ENCODE measurements at regions not wholly inside any gene's neighbourhood (a gene's known extent, or its start where the extent isn't known, plus 50 kb on each side); places are given as distances from the start of the nearest gene placed in this dataset.

DNA sequence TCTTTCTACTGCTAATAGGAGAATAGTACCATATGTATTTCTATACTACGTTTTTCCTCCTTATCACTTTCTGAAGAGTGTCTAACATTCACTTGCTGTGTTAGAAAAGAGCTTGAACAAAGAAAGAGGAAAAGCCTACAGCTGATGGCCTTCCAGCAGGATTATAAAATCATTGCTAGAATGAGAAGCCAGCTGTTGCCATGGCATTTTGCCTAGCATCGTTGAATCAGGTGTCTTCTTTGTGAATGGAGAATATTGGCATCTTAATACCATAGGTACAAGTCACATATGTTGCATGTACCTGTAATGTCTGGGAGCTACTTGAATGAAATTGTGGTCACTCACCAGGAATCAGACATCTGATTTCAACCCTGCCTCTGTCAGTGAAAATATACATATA, 1174.9 kb downstream of the PCDH17 start:
- Mint-ChIP-seq H3K4me3 (no peak overlapping the region), H3K27me3 (ENCODE audit: insufficient read depth, low read depth, poor library complexity) (no peaks in the 10 kb centered on the region), H3K4me1 (no peaks in the 10 kb centered on the region), H3K36me3 (ENCODE audit: low read depth) (no peaks in the 10 kb centered on the region), H3K9me3 (no peaks in the 10 kb centered on the region; the same call in 2 of the 3 replicates), H3K27ac (no peak overlapping the region)
- TF ChIP-seq POLR2AphosphoS5 (IDR thresholded peaks at IDR 0.05; ENCODE audit: low read depth) (no peak), ZNF331 (CRISPR knock-in tag; IDR thresholded peaks at IDR 0.05; ENCODE audit: low read depth) (no peak), EZH2 (IDR thresholded peaks at IDR 0.05; ENCODE audit: low read depth, unreplicated experiment) (no peak), STAT1 (IDR thresholded peaks at IDR 0.05; ENCODE audit: unreplicated experiment) (no peak), EZH2phosphoT487 (IDR thresholded peaks at IDR 0.05; ENCODE audit: unreplicated experiment) (no peak), JUNB (IDR thresholded peaks at IDR 0.05; ENCODE audit: unreplicated experiment) (no peak), NANOG (IDR thresholded peaks at IDR 0.05; ENCODE audit: borderline replicate concordance) (no peak), CREB1 (CRISPR knock-in tag; IDR thresholded peaks at IDR 0.05; ENCODE audit: low read depth) (no peak), ZNF114 (CRISPR knock-in tag; IDR thresholded peaks at IDR 0.05) (no peak)
- TF ChIP-seq, protein P1, sequence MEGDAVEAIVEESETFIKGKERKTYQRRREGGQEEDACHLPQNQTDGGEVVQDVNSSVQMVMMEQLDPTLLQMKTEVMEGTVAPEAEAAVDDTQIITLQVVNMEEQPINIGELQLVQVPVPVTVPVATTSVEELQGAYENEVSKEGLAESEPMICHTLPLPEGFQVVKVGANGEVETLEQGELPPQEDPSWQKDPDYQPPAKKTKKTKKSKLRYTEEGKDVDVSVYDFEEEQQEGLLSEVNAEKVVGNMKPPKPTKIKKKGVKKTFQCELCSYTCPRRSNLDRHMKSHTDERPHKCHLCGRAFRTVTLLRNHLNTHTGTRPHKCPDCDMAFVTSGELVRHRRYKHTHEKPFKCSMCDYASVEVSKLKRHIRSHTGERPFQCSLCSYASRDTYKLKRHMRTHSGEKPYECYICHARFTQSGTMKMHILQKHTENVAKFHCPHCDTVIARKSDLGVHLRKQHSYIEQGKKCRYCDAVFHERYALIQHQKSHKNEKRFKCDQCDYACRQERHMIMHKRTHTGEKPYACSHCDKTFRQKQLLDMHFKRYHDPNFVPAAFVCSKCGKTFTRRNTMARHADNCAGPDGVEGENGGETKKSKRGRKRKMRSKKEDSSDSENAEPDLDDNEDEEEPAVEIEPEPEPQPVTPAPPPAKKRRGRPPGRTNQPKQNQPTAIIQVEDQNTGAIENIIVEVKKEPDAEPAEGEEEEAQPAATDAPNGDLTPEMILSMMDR (conservative IDR thresholded peaks at IDR 0.05; ENCODE audit: low read depth in 2 of 2): no peak
- TF ChIP-seq, protein P2, sequence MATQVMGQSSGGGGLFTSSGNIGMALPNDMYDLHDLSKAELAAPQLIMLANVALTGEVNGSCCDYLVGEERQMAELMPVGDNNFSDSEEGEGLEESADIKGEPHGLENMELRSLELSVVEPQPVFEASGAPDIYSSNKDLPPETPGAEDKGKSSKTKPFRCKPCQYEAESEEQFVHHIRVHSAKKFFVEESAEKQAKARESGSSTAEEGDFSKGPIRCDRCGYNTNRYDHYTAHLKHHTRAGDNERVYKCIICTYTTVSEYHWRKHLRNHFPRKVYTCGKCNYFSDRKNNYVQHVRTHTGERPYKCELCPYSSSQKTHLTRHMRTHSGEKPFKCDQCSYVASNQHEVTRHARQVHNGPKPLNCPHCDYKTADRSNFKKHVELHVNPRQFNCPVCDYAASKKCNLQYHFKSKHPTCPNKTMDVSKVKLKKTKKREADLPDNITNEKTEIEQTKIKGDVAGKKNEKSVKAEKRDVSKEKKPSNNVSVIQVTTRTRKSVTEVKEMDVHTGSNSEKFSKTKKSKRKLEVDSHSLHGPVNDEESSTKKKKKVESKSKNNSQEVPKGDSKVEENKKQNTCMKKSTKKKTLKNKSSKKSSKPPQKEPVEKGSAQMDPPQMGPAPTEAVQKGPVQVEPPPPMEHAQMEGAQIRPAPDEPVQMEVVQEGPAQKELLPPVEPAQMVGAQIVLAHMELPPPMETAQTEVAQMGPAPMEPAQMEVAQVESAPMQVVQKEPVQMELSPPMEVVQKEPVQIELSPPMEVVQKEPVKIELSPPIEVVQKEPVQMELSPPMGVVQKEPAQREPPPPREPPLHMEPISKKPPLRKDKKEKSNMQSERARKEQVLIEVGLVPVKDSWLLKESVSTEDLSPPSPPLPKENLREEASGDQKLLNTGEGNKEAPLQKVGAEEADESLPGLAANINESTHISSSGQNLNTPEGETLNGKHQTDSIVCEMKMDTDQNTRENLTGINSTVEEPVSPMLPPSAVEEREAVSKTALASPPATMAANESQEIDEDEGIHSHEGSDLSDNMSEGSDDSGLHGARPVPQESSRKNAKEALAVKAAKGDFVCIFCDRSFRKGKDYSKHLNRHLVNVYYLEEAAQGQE (IDR thresholded peaks at IDR 0.05; ENCODE audit: unreplicated experiment): no peak
- TF ChIP-seq, protein P3, sequence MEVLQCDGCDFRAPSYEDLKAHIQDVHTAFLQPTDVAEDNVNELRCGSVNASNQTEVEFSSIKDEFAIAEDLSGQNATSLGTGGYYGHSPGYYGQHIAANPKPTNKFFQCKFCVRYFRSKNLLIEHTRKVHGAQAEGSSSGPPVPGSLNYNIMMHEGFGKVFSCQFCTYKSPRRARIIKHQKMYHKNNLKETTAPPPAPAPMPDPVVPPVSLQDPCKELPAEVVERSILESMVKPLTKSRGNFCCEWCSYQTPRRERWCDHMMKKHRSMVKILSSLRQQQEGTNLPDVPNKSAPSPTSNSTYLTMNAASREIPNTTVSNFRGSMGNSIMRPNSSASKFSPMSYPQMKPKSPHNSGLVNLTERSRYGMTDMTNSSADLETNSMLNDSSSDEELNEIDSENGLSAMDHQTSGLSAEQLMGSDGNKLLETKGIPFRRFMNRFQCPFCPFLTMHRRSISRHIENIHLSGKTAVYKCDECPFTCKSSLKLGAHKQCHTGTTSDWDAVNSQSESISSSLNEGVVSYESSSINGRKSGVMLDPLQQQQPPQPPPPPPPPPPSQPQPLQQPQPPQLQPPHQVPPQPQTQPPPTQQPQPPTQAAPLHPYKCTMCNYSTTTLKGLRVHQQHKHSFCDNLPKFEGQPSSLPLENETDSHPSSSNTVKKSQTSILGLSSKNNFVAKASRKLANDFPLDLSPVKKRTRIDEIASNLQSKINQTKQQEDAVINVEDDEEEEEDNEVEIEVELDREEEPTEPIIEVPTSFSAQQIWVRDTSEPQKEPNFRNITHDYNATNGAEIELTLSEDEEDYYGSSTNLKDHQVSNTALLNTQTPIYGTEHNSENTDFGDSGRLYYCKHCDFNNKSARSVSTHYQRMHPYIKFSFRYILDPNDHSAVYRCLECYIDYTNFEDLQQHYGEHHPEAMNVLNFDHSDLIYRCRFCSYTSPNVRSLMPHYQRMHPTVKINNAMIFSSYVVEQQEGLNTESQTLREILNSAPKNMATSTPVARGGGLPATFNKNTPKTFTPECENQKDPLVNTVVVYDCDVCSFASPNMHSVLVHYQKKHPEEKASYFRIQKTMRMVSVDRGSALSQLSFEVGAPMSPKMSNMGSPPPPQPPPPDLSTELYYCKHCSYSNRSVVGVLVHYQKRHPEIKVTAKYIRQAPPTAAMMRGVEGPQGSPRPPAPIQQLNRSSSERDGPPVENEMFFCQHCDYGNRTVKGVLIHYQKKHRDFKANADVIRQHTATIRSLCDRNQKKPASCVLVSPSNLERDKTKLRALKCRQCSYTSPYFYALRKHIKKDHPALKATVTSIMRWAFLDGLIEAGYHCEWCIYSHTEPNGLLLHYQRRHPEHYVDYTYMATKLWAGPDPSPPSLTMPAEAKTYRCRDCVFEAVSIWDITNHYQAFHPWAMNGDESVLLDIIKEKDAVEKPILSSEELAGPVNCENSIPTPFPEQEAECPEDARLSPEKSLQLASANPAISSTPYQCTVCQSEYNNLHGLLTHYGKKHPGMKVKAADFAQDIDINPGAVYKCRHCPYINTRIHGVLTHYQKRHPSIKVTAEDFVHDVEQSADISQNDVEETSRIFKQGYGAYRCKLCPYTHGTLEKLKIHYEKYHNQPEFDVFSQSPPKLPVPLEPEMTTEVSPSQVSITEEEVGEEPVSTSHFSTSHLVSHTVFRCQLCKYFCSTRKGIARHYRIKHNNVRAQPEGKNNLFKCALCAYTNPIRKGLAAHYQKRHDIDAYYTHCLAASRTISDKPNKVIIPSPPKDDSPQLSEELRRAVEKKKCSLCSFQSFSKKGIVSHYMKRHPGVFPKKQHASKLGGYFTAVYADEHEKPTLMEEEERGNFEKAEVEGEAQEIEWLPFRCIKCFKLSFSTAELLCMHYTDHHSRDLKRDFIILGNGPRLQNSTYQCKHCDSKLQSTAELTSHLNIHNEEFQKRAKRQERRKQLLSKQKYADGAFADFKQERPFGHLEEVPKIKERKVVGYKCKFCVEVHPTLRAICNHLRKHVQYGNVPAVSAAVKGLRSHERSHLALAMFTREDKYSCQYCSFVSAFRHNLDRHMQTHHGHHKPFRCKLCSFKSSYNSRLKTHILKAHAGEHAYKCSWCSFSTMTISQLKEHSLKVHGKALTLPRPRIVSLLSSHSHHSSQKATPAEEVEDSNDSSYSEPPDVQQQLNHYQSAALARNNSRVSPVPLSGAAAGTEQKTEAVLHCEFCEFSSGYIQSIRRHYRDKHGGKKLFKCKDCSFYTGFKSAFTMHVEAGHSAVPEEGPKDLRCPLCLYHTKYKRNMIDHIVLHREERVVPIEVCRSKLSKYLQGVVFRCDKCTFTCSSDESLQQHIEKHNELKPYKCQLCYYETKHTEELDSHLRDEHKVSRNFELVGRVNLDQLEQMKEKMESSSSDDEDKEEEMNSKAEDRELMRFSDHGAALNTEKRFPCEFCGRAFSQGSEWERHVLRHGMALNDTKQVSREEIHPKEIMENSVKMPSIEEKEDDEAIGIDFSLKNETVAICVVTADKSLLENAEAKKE (CRISPR knock-in tag; IDR thresholded peaks at IDR 0.05): no peak
- TF ChIP-seq, protein P4, sequence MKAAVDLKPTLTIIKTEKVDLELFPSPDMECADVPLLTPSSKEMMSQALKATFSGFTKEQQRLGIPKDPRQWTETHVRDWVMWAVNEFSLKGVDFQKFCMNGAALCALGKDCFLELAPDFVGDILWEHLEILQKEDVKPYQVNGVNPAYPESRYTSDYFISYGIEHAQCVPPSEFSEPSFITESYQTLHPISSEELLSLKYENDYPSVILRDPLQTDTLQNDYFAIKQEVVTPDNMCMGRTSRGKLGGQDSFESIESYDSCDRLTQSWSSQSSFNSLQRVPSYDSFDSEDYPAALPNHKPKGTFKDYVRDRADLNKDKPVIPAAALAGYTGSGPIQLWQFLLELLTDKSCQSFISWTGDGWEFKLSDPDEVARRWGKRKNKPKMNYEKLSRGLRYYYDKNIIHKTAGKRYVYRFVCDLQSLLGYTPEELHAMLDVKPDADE (IDR thresholded peaks at IDR 0.05): no peak
- H3K36me3 ChIP-seq (ENCODE audit: insufficient read depth): no peaks in the 10 kb centered on the region
- no peak overlapping the region for H2AFZ ChIP-seq
- no peaks in the 10 kb centered on the region for H3K4me1 ChIP-seq (ENCODE audit: insufficient read depth)
- no peaks in the 10 kb centered on the region for H3K27me3 ChIP-seq (ENCODE audit: insufficient read depth)
- ATAC-seq (no peak), DNase-seq (ENCODE audit: low spot score) (no peak)
- no peaks in the 10 kb centered on the region for H3K9me2 ChIP-seq (ENCODE audit: insufficient read depth)
- H3K4me3 ChIP-seq: no peak overlapping the region
- no peaks in the 10 kb centered on the region for H4K20me1 ChIP-seq (replicated peaks; ENCODE audit: insufficient read depth)
- H3F3A ChIP-seq (replicated peaks; ENCODE audit: low read depth): no peaks in the 10 kb centered on the region
- no peak overlapping the region for H3K4me2 ChIP-seq
- H3K27ac ChIP-seq (ENCODE audit: low read depth): no peak overlapping the region
- no peaks in the 10 kb centered on the region for H3K79me2 ChIP-seq (replicated peaks; ENCODE audit: insufficient read depth)

Data from GM23338 (cell line).